D721Med (cell line): ENCODE measurements at regions not wholly inside any gene's neighbourhood (a gene's known extent, or its start where the extent isn't known, plus 50 kb on each side); places are given as distances from the start of the nearest gene placed in this dataset.
A peak's percentile ranks its signal among the peaks of the same experiment; 100 is the strongest.

Source experiments
- DNase-seq: peaks from one replicate; pipeline ENCODE4 v3.0.0; 2011; ENCODE audit warnings: low spot score; ENCODE audit not compliant: insufficient read length
- FAIRE-seq: peaks from 2 replicates; lab custom pipeline; 2011; peaks lifted over from hg19 to GRCh38; lab: Jason Lieb, UNC
- TF ChIP-seq, protein P1 (sequence below): IDR thresholded peaks from 2 replicates; pipeline ENCODE4 v1.5.1; 2012; ENCODE audit warnings: mild to moderate bottlenecking, control low read depth; ENCODE audit not compliant: insufficient read depth; ENCODE audit errors: missing control alignments

DNA sequence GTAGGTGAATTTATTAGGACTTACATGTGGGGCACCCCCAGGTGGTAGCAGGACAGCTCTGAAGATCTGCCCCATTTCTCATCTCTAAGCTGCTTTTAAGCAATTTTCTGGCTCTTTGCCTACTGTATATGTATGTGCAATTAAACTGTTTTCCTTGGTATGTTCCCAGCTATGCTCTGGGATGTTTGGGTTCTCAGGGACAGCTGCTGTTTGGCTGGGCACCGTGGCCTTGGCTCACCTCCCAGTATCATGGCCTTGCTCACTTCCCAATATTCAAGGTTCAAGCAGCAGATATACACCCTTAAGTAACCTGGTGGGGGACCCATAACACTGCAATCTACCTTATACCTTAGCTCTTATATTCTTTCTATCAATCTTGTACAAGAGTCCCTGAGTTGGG is 53.7 kb upstream of the KITLG start:
- FAIRE-seq (no peak), DNase-seq (no peak)
- TF ChIP-seq, protein P1, sequence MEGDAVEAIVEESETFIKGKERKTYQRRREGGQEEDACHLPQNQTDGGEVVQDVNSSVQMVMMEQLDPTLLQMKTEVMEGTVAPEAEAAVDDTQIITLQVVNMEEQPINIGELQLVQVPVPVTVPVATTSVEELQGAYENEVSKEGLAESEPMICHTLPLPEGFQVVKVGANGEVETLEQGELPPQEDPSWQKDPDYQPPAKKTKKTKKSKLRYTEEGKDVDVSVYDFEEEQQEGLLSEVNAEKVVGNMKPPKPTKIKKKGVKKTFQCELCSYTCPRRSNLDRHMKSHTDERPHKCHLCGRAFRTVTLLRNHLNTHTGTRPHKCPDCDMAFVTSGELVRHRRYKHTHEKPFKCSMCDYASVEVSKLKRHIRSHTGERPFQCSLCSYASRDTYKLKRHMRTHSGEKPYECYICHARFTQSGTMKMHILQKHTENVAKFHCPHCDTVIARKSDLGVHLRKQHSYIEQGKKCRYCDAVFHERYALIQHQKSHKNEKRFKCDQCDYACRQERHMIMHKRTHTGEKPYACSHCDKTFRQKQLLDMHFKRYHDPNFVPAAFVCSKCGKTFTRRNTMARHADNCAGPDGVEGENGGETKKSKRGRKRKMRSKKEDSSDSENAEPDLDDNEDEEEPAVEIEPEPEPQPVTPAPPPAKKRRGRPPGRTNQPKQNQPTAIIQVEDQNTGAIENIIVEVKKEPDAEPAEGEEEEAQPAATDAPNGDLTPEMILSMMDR, result no peak

DNA sequence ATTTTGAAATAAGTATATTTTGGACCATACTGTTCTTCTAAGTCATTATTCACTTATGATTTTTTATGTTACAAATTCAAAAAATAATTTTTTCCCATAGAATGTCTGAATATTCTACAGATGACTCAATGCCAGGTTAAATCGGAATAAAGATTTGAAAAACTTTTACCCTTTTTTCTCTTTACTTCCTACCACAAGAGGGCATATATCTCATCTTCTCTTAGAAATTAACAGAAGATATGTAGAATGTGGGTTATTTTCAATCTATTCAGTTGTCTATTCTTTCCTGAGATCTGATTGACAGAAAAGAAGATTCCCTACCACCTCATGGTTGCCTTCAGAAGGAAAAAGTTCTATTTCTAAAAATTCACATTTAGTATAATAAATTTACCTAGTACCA is 53.0 kb upstream of the KITLG start:
- DNase-seq (no peak), FAIRE-seq (no peak)
- TF ChIP-seq, protein P1, result peak; percentile 13

- FAIRE-seq (no peak), DNase-seq (no peak)
- TF ChIP-seq, protein P1, result no peak
These were observed 50.3 kb upstream of the KITLG start for GRCh38 chr12:88630561-88630960.
